Stimulated activated memory B cell treated with anti-CD40 and anti-IgM and Interleukin-4, amounts not matched to agents 10 μg/mL and 1 μg/mL and 100 μg/mL, for 72 hours (primary cell): ENCODE measurements at regions not wholly inside any gene's neighbourhood (a gene's known extent, or its start where the extent isn't known, plus 50 kb on each side); places are given as distances from the start of the nearest gene placed in this dataset.
"Not testable (repeated sequence)": the region's sequence is repeated elsewhere in the genome, so short reads cannot be mapped to it uniquely, and the experiment has no call there.

Source experiments
- ATAC-seq: fragments of 150-1000 bp; cut with Tn5 transposase; 2 replicates; pipeline ENCODE4 v1.10.0; 2021
- H3K27ac Mint-ChIP-seq: one replicate; pipeline ENCODE4 v1.8.0; 2022; ENCODE audit warnings: mild to moderate bottlenecking, mixed read lengths
- H3K27me3 Mint-ChIP-seq: one replicate; pipeline ENCODE4 v1.8.0; 2022; ENCODE audit warnings: mixed read lengths
- H3K36me3 Mint-ChIP-seq: one replicate; pipeline ENCODE4 v1.8.0; 2022; ENCODE audit warnings: mixed read lengths
- H3K4me1 Mint-ChIP-seq: one replicate; pipeline ENCODE4 v1.8.0; 2022; ENCODE audit warnings: mixed read lengths
- H3K4me3 Mint-ChIP-seq: one replicate; pipeline ENCODE4 v1.8.0; 2022; ENCODE audit warnings: mild to moderate bottlenecking, moderate library complexity, mixed read lengths
- H3K9me3 Mint-ChIP-seq: one replicate; pipeline ENCODE4 v1.8.0; 2022; ENCODE audit warnings: mixed read lengths

- no peak overlapping the region for H3K27ac Mint-ChIP-seq
- no peaks in the 10 kb centered on the region for H3K36me3 Mint-ChIP-seq
- H3K4me3 Mint-ChIP-seq: no peak overlapping the region
- ATAC-seq: no peak
- peaks cover 20% of the 10 kb centered on the region for H3K27me3 Mint-ChIP-seq
- H3K4me1 Mint-ChIP-seq: no peaks in the 10 kb centered on the region
- no peaks in the 10 kb centered on the region for H3K9me3 Mint-ChIP-seq
Measured at GRCh38 chr2:31654241-31654640, 73.5 kb upstream of the SRD5A2 start.

- Mint-ChIP-seq H3K4me1 (no peaks in the 10 kb centered on the region), H3K36me3 (no peaks in the 10 kb centered on the region), H3K4me3 (no peak overlapping the region), H3K27me3 (peaks cover 10% of the 10 kb centered on the region), H3K9me3 (no peaks in the 10 kb centered on the region), H3K27ac (no peak overlapping the region)
- no peak for ATAC-seq
Measured at GRCh38 chr2:31651736-31652135, 71.0 kb upstream of the SRD5A2 start.

GRCh38 chr2:31651267-31651666 lies 70.5 kb upstream of the SRD5A2 start:
- Mint-ChIP-seq H3K9me3 (no peaks in the 10 kb centered on the region), H3K4me3 (no peak overlapping the region), H3K27me3 (peaks cover 10% of the 10 kb centered on the region), H3K4me1 (no peaks in the 10 kb centered on the region), H3K27ac (no peak overlapping the region), H3K36me3 (no peaks in the 10 kb centered on the region)
- no peak for ATAC-seq

- Mint-ChIP-seq H3K4me1 (no peaks in the 10 kb centered on the region), H3K27ac (no peak overlapping the region), H3K36me3 (peaks cover 6% of the 10 kb centered on the region), H3K9me3 (peaks cover 7% of the 10 kb centered on the region), H3K4me3 (no peak overlapping the region), H3K27me3 (peaks cover 56% of the 10 kb centered on the region)
- ATAC-seq: no peak
Measured at GRCh38 chr2:31644551-31644950, 63.8 kb upstream of the SRD5A2 start.

GRCh38 chr2:31642707-31643106 lies 62.0 kb upstream of the SRD5A2 start:
- H3K36me3 Mint-ChIP-seq: peaks cover 6% of the 10 kb centered on the region
- H3K27me3 Mint-ChIP-seq: peaks cover 55% of the 10 kb centered on the region
- ATAC-seq: no peak
- H3K4me1 Mint-ChIP-seq: no peaks in the 10 kb centered on the region
- H3K9me3 Mint-ChIP-seq: peaks cover 7% of the 10 kb centered on the region
- H3K27ac Mint-ChIP-seq: no peak overlapping the region
- H3K4me3 Mint-ChIP-seq: no peak overlapping the region

- not testable (repeated sequence) for H3K4me1 Mint-ChIP-seq, H3K4me3 Mint-ChIP-seq, H3K27ac Mint-ChIP-seq, H3K36me3 Mint-ChIP-seq, H3K9me3 Mint-ChIP-seq, ATAC-seq
- peaks cover 33% of the 10 kb centered on the region for H3K27me3 Mint-ChIP-seq
Measured at GRCh38 chr2:31632201-31632600, 51.5 kb upstream of the SRD5A2 start.
